Neural progenitor cell (in vitro differentiated cells): ENCODE measurements at regions not wholly inside any gene's neighbourhood (a gene's known extent, or its start where the extent isn't known, plus 50 kb on each side); places are given as distances from the start of the nearest gene placed in this dataset.

ENCODE experiments used
- DNase-seq: peaks from one replicate; pipeline ENCODE4 v3.0.0-alpha.2; 2016; ENCODE audit warnings: low spot score
- H2AFZ ChIP-seq: fragments of 200-600 bp; sonication (generic); replicated peaks from 2 replicates; pipeline ENCODE4 v1.6.1; 2016; ENCODE audit warnings: antibody characterized with exemption
- H3F3A ChIP-seq: fragments of 200-600 bp; sonication (generic); 2 replicates; pipeline ENCODE4 v1.6.1; 2016; ENCODE audit warnings: antibody characterized with exemption, low read depth
- H3K27ac ChIP-seq: fragments of 200-600 bp; sonication (generic); 2 replicates; pipeline ENCODE4 v1.5.1; 2016; ENCODE audit warnings: mild to moderate bottlenecking
- H3K27me3 ChIP-seq: fragments of 200-600 bp; sonication (generic); 2 replicates; pipeline ENCODE4 v1.6.1; 2016; ENCODE audit warnings: mild to moderate bottlenecking, moderate library complexity
- H3K36me3 ChIP-seq: fragments of 200-600 bp; sonication (generic); 2 replicates; pipeline ENCODE4 v1.5.1; 2016
- H3K4me1 ChIP-seq: fragments of 200-600 bp; sonication (generic); 2 replicates; pipeline ENCODE4 v1.6.1; 2016; ENCODE audit warnings: mixed run types
- H3K4me2 ChIP-seq: fragments of 200-600 bp; sonication (generic); 2 replicates; pipeline ENCODE4 v1.6.1; 2016
- H3K4me3 ChIP-seq: fragments of 200-600 bp; sonication (generic); 2 replicates; pipeline ENCODE4 v1.5.1; 2016
- H3K79me2 ChIP-seq: fragments of 200-600 bp; sonication (generic); 2 replicates; pipeline ENCODE4 v1.6.1; 2016; ENCODE audit warnings: low read depth
- H3K9ac ChIP-seq: fragments of 200-600 bp; sonication (generic); 2 replicates; pipeline ENCODE4 v1.6.1; 2016
- H3K9me3 ChIP-seq: fragments of 200-600 bp; sonication (generic); 2 replicates; pipeline ENCODE4 v1.5.1; 2016; ENCODE audit warnings: low read depth
- H4K20me1 ChIP-seq: fragments of 200-600 bp; sonication (generic); 2 replicates; pipeline ENCODE4 v1.6.1; 2016; ENCODE audit warnings: low read depth
- H3K27ac Mint-ChIP-seq: 3 replicates; pipeline ENCODE4 v1.8.0; 2021; ENCODE audit warnings: mixed read lengths
- H3K27me3 Mint-ChIP-seq: 2 replicates; pipeline ENCODE4 v1.8.0; 2022; ENCODE audit warnings: low read depth, mild to moderate bottlenecking, inconsistent platforms, moderate library complexity, mixed read lengths; ENCODE audit not compliant: insufficient read depth
- H3K36me3 Mint-ChIP-seq: 3 replicates; pipeline ENCODE4 v1.8.0; 2021; ENCODE audit warnings: mixed read lengths
- H3K4me1 Mint-ChIP-seq: 3 replicates; pipeline ENCODE4 v1.8.0; 2021; ENCODE audit warnings: mixed read lengths
- H3K4me3 Mint-ChIP-seq: 3 replicates; pipeline ENCODE4 v1.8.0; 2021; ENCODE audit warnings: mild to moderate bottlenecking, moderate library complexity, mixed read lengths
- H3K9me3 Mint-ChIP-seq: 3 replicates; pipeline ENCODE4 v1.8.0; 2020; ENCODE audit warnings: mixed read lengths
- CTCF ChIP-seq: fragments of 200-600 bp; sonication (generic); IDR thresholded peaks from 2 replicates; pipeline ENCODE4 v1.5.1; 2017; ENCODE audit warnings: antibody characterized with exemption, mild to moderate bottlenecking
- EZH2 ChIP-seq: fragments of 200-600 bp; sonication (generic); IDR thresholded peaks from 2 replicates; pipeline ENCODE4 v1.6.1; 2017; ENCODE audit warnings: antibody characterized with exemption, mild to moderate bottlenecking, moderate library complexity
- EZH2phosphoT487 ChIP-seq: fragments of 200-600 bp; sonication (generic); IDR thresholded peaks from 2 replicates; pipeline ENCODE4 v1.6.1; 2017; ENCODE audit warnings: antibody characterized with exemption

- H3K27ac ChIP-seq: no peak overlapping the region
- no peak overlapping the region for H3K27ac Mint-ChIP-seq
- no peak for DNase-seq
- H3F3A ChIP-seq: no peaks in the 10 kb centered on the region
- H2AFZ ChIP-seq: no peak overlapping the region
- TF ChIP-seq EZH2: no peak
- TF ChIP-seq CTCF: no peak
- TF ChIP-seq EZH2phosphoT487: no peak
- peaks cover 47% of the 10 kb centered on the region for H3K9me3 Mint-ChIP-seq
- H3K9me3 ChIP-seq: peaks cover 3% of the 10 kb centered on the region
- no peak overlapping the region for H3K9ac ChIP-seq
- no peaks in the 10 kb centered on the region for H4K20me1 ChIP-seq
- H3K4me2 ChIP-seq: no peak overlapping the region
- no peaks in the 10 kb centered on the region for H3K27me3 ChIP-seq
- no peaks in the 10 kb centered on the region for H3K36me3 ChIP-seq
- H3K4me1 Mint-ChIP-seq: no peaks in the 10 kb centered on the region
- no peak overlapping the region for H3K4me3 Mint-ChIP-seq
- H3K4me3 ChIP-seq: no peak overlapping the region
- H3K79me2 ChIP-seq: no peaks in the 10 kb centered on the region
- no peaks in the 10 kb centered on the region for H3K4me1 ChIP-seq
- H3K27me3 Mint-ChIP-seq: peaks cover 5% of the 10 kb centered on the region
- no peaks in the 10 kb centered on the region for H3K36me3 Mint-ChIP-seq
Measured at GRCh38 chr14:105866841-105867321, 340.5 kb downstream of the TMEM121 start.

- no peak overlapping the region for H3K27ac Mint-ChIP-seq
- Histone ChIP-seq H3K27me3 (no peaks in the 10 kb centered on the region), H2AFZ (no peak overlapping the region), H3K36me3 (no peaks in the 10 kb centered on the region), H3K4me3 (no peak overlapping the region), H3K9ac (no peak overlapping the region), H4K20me1 (no peaks in the 10 kb centered on the region), H3F3A (no peaks in the 10 kb centered on the region), H3K4me2 (no peak overlapping the region), H3K27ac (no peak overlapping the region), H3K79me2 (no peaks in the 10 kb centered on the region), H3K4me1 (no peaks in the 10 kb centered on the region), H3K9me3 (peaks cover 13% of the 10 kb centered on the region)
- H3K9me3 Mint-ChIP-seq: peaks cover 38% of the 10 kb centered on the region
- no peak for DNase-seq
- no peaks in the 10 kb centered on the region for H3K36me3 Mint-ChIP-seq
- TF ChIP-seq EZH2 (no peak), EZH2phosphoT487 (no peak), CTCF (no peak)
- no peak overlapping the region for H3K4me3 Mint-ChIP-seq
- no peaks in the 10 kb centered on the region for H3K4me1 Mint-ChIP-seq
- peaks cover 2% of the 10 kb centered on the region for H3K27me3 Mint-ChIP-seq
Measured at GRCh38 chr14:105867961-105868599, 341.7 kb downstream of the TMEM121 start.

- H3K27ac ChIP-seq: no peak overlapping the region
- H3K4me3 Mint-ChIP-seq: no peak overlapping the region
- H3K9me3 Mint-ChIP-seq: peaks cover 39% of the 10 kb centered on the region
- H3K27me3 ChIP-seq: no peaks in the 10 kb centered on the region
- H3K9ac ChIP-seq: no peak overlapping the region
- no peak for TF ChIP-seq EZH2phosphoT487
- TF ChIP-seq EZH2: no peak
- no peak for TF ChIP-seq CTCF
- peaks cover 28% of the 10 kb centered on the region for H3K9me3 ChIP-seq
- H3K4me1 ChIP-seq: no peaks in the 10 kb centered on the region
- H3K4me1 Mint-ChIP-seq: no peaks in the 10 kb centered on the region
- H3K79me2 ChIP-seq: no peaks in the 10 kb centered on the region
- no peak for DNase-seq
- no peaks in the 10 kb centered on the region for H3K36me3 Mint-ChIP-seq
- H3F3A ChIP-seq: no peaks in the 10 kb centered on the region
- no peak overlapping the region for H3K4me2 ChIP-seq
- H3K27me3 Mint-ChIP-seq: peaks cover 2% of the 10 kb centered on the region
- no peak overlapping the region for H3K27ac Mint-ChIP-seq
- H3K36me3 ChIP-seq: no peaks in the 10 kb centered on the region
- H3K4me3 ChIP-seq: no peak overlapping the region
- no peak overlapping the region for H2AFZ ChIP-seq
- no peaks in the 10 kb centered on the region for H4K20me1 ChIP-seq
Measured at GRCh38 chr14:105871590-105871989, 345.2 kb downstream of the TMEM121 start.
